Neural progenitor cell (in vitro differentiated cells): ENCODE measurements at regions not wholly inside any gene's neighbourhood (a gene's known extent, or its start where the extent isn't known, plus 50 kb on each side); places are given as distances from the start of the nearest gene placed in this dataset.

ENCODE experiments used
- DNase-seq: peaks from one replicate; pipeline ENCODE4 v3.0.0-alpha.2; 2016; ENCODE audit warnings: low spot score
- H2AFZ ChIP-seq: fragments of 200-600 bp; sonication (generic); replicated peaks from 2 replicates; pipeline ENCODE4 v1.6.1; 2016; ENCODE audit warnings: antibody characterized with exemption
- H3F3A ChIP-seq: fragments of 200-600 bp; sonication (generic); 2 replicates; pipeline ENCODE4 v1.6.1; 2016; ENCODE audit warnings: antibody characterized with exemption, low read depth
- H3K27ac ChIP-seq: fragments of 200-600 bp; sonication (generic); 2 replicates; pipeline ENCODE4 v1.5.1; 2016; ENCODE audit warnings: mild to moderate bottlenecking
- H3K27me3 ChIP-seq: fragments of 200-600 bp; sonication (generic); 2 replicates; pipeline ENCODE4 v1.6.1; 2016; ENCODE audit warnings: mild to moderate bottlenecking, moderate library complexity
- H3K36me3 ChIP-seq: fragments of 200-600 bp; sonication (generic); 2 replicates; pipeline ENCODE4 v1.5.1; 2016
- H3K4me1 ChIP-seq: fragments of 200-600 bp; sonication (generic); 2 replicates; pipeline ENCODE4 v1.6.1; 2016; ENCODE audit warnings: mixed run types
- H3K4me2 ChIP-seq: fragments of 200-600 bp; sonication (generic); 2 replicates; pipeline ENCODE4 v1.6.1; 2016
- H3K4me3 ChIP-seq: fragments of 200-600 bp; sonication (generic); 2 replicates; pipeline ENCODE4 v1.5.1; 2016
- H3K79me2 ChIP-seq: fragments of 200-600 bp; sonication (generic); 2 replicates; pipeline ENCODE4 v1.6.1; 2016; ENCODE audit warnings: low read depth
- H3K9ac ChIP-seq: fragments of 200-600 bp; sonication (generic); 2 replicates; pipeline ENCODE4 v1.6.1; 2016
- H3K9me3 ChIP-seq: fragments of 200-600 bp; sonication (generic); 2 replicates; pipeline ENCODE4 v1.5.1; 2016; ENCODE audit warnings: low read depth
- H4K20me1 ChIP-seq: fragments of 200-600 bp; sonication (generic); 2 replicates; pipeline ENCODE4 v1.6.1; 2016; ENCODE audit warnings: low read depth
- H3K27ac Mint-ChIP-seq: 3 replicates; pipeline ENCODE4 v1.8.0; 2021; ENCODE audit warnings: mixed read lengths
- H3K27me3 Mint-ChIP-seq: 2 replicates; pipeline ENCODE4 v1.8.0; 2022; ENCODE audit warnings: low read depth, mild to moderate bottlenecking, inconsistent platforms, moderate library complexity, mixed read lengths; ENCODE audit not compliant: insufficient read depth
- H3K36me3 Mint-ChIP-seq: 3 replicates; pipeline ENCODE4 v1.8.0; 2021; ENCODE audit warnings: mixed read lengths
- H3K4me1 Mint-ChIP-seq: 3 replicates; pipeline ENCODE4 v1.8.0; 2021; ENCODE audit warnings: mixed read lengths
- H3K4me3 Mint-ChIP-seq: 3 replicates; pipeline ENCODE4 v1.8.0; 2021; ENCODE audit warnings: mild to moderate bottlenecking, moderate library complexity, mixed read lengths
- H3K9me3 Mint-ChIP-seq: 3 replicates; pipeline ENCODE4 v1.8.0; 2020; ENCODE audit warnings: mixed read lengths
- EZH2 ChIP-seq: fragments of 200-600 bp; sonication (generic); IDR thresholded peaks from 2 replicates; pipeline ENCODE4 v1.6.1; 2017; ENCODE audit warnings: antibody characterized with exemption, mild to moderate bottlenecking, moderate library complexity
- EZH2phosphoT487 ChIP-seq: fragments of 200-600 bp; sonication (generic); IDR thresholded peaks from 2 replicates; pipeline ENCODE4 v1.6.1; 2017; ENCODE audit warnings: antibody characterized with exemption
- TF ChIP-seq, protein P1 (sequence below): fragments of 200-600 bp; sonication (generic); IDR thresholded peaks from 2 replicates; pipeline ENCODE4 v1.5.1; 2017; ENCODE audit warnings: antibody characterized with exemption, mild to moderate bottlenecking

DNA sequence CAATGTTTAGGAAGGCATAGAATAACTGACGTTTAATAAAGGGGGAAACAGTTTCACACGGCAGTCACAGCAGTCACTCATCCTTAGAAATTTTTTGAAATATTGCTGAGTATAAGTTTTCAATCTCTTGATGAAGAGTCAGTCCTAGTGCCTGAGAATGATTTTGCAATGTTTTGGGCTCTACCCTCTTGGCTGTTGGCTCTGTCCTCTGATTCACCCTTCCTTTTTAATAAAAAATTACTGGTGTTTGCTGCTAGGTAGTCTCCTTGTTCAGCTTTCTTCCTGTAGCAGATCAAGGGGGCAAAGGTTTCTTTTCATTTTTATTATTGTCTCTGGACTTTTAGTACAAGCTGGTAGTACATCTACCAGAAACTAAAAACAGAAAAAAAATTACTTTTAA lies 194.3 kb upstream of the ANO3 start:
- no peaks in the 10 kb centered on the region for H3K4me1 ChIP-seq
- H3K9me3 Mint-ChIP-seq: no peaks in the 10 kb centered on the region
- no peaks in the 10 kb centered on the region for H3K4me1 Mint-ChIP-seq
- no peak overlapping the region for H3K27ac ChIP-seq
- H3K4me3 Mint-ChIP-seq: no peak overlapping the region
- no peak overlapping the region for H2AFZ ChIP-seq
- H3F3A ChIP-seq: no peaks in the 10 kb centered on the region
- no peak overlapping the region for H3K27ac Mint-ChIP-seq
- no peak overlapping the region for H3K4me3 ChIP-seq
- no peak overlapping the region for H3K4me2 ChIP-seq
- H3K79me2 ChIP-seq: no peaks in the 10 kb centered on the region
- H3K9me3 ChIP-seq: no peaks in the 10 kb centered on the region
- no peak for TF ChIP-seq EZH2phosphoT487
- TF ChIP-seq, protein P1, sequence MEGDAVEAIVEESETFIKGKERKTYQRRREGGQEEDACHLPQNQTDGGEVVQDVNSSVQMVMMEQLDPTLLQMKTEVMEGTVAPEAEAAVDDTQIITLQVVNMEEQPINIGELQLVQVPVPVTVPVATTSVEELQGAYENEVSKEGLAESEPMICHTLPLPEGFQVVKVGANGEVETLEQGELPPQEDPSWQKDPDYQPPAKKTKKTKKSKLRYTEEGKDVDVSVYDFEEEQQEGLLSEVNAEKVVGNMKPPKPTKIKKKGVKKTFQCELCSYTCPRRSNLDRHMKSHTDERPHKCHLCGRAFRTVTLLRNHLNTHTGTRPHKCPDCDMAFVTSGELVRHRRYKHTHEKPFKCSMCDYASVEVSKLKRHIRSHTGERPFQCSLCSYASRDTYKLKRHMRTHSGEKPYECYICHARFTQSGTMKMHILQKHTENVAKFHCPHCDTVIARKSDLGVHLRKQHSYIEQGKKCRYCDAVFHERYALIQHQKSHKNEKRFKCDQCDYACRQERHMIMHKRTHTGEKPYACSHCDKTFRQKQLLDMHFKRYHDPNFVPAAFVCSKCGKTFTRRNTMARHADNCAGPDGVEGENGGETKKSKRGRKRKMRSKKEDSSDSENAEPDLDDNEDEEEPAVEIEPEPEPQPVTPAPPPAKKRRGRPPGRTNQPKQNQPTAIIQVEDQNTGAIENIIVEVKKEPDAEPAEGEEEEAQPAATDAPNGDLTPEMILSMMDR: no peak
- TF ChIP-seq EZH2: no peak
- H3K36me3 ChIP-seq: no peaks in the 10 kb centered on the region
- H3K36me3 Mint-ChIP-seq: no peaks in the 10 kb centered on the region
- no peaks in the 10 kb centered on the region for H4K20me1 ChIP-seq
- DNase-seq: no peak
- no peak overlapping the region for H3K9ac ChIP-seq
- H3K27me3 ChIP-seq: no peaks in the 10 kb centered on the region
- no peaks in the 10 kb centered on the region for H3K27me3 Mint-ChIP-seq

DNA sequence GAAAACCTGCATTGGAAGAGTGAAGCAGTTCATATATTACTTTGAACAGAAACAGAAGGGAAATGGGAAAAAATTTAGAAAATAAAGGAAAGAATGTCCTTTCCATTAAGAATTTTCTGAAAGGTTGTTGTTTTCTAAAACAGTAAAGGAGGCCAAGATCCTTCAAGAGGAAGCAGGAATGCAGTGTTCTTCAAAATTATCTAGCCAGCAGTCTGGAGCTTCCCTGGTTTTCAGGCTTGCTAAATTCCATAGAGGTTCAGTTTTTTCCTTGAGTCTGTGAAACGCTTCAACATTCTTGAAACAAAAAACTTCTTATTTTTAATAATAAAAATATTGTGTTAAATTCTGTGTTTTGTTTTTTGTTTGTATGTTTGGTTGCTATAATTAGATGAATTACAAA lies 189.0 kb upstream of the ANO3 start:
- Histone ChIP-seq H3K9ac (no peak overlapping the region), H3K4me3 (no peak overlapping the region), H3K27me3 (no peaks in the 10 kb centered on the region), H3K4me2 (no peak overlapping the region), H3F3A (no peaks in the 10 kb centered on the region), H3K9me3 (no peaks in the 10 kb centered on the region), H3K79me2 (no peaks in the 10 kb centered on the region), H2AFZ (no peak overlapping the region), H3K36me3 (no peaks in the 10 kb centered on the region), H4K20me1 (no peaks in the 10 kb centered on the region), H3K27ac (no peak overlapping the region), H3K4me1 (no peaks in the 10 kb centered on the region)
- DNase-seq: no peak
- Mint-ChIP-seq H3K27ac (no peak overlapping the region), H3K36me3 (no peaks in the 10 kb centered on the region), H3K9me3 (no peaks in the 10 kb centered on the region), H3K27me3 (no peaks in the 10 kb centered on the region), H3K4me3 (no peak overlapping the region), H3K4me1 (no peaks in the 10 kb centered on the region)
- TF ChIP-seq EZH2phosphoT487: no peak
- no peak for TF ChIP-seq EZH2

DNA sequence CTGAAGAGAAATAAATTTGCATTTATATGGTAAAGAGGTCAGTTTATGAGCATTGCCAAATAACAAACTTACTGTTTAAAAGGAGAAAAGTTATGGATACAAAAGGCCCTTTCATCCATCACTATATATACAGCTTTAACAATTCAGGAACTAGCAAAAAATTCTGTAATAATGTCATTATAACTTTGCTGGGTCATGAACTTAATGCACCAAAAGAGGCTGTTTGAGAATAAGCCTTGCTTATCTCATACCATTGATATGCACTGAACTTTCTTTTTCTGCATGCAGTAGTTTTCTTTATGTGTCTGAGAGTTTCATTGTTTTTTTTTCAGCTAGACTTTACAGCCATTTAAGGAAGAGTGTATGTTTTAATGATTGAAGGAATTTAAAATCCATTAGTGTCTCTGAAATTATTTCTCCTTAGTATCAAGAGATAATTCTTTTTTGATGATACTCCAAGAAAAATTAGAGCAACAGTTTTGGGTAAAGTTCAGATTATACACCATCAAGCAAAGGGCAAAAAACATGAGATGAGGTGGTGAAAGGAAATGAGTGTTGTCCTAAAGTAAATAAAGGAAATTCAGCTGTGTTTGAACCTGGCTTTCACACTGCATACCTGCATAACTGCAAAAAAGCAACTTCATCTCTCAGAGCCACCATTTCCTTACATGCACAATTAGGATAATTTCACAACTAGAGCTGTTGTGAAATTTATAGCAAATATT lies 188.2 kb upstream of the ANO3 start:
- Mint-ChIP-seq H3K9me3 (no peaks in the 10 kb centered on the region), H3K36me3 (no peaks in the 10 kb centered on the region), H3K27ac (no peak overlapping the region), H3K4me1 (no peaks in the 10 kb centered on the region), H3K27me3 (no peaks in the 10 kb centered on the region), H3K4me3 (no peak overlapping the region)
- H4K20me1 ChIP-seq: no peaks in the 10 kb centered on the region
- no peak overlapping the region for H3K4me3 ChIP-seq
- no peaks in the 10 kb centered on the region for H3F3A ChIP-seq
- no peaks in the 10 kb centered on the region for H3K79me2 ChIP-seq
- H3K36me3 ChIP-seq: no peaks in the 10 kb centered on the region
- H3K4me1 ChIP-seq: no peaks in the 10 kb centered on the region
- no peak overlapping the region for H2AFZ ChIP-seq
- no peaks in the 10 kb centered on the region for H3K27me3 ChIP-seq
- H3K27ac ChIP-seq: no peak overlapping the region
- no peak overlapping the region for H3K9ac ChIP-seq
- DNase-seq: no peak
- no peak overlapping the region for H3K4me2 ChIP-seq
- TF ChIP-seq EZH2phosphoT487 (no peak), EZH2 (no peak)
- TF ChIP-seq, protein P1: no peak
- H3K9me3 ChIP-seq: no peaks in the 10 kb centered on the region

DNA sequence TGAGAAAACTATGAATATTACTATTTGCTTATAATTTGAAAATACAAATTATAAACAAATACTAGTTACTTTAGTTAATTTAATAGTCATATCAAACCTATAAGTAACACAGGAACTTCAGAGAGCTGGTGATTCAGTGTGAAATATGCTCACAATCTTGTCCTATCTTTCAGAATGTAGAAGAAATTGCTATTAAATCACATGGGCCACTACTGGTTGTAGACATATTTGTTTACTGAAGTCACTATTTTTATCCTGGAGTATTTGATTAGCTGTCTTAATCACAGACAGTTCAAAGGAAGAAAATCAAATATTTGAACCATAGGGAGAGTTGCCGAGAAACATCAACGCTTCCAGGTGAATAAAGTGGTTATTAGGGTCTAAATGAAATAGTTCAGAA lies 187.6 kb upstream of the ANO3 start:
- Mint-ChIP-seq H3K4me3 (no peak overlapping the region), H3K4me1 (no peaks in the 10 kb centered on the region), H3K27ac (no peak overlapping the region), H3K27me3 (no peaks in the 10 kb centered on the region), H3K36me3 (no peaks in the 10 kb centered on the region), H3K9me3 (no peaks in the 10 kb centered on the region)
- H3K4me2 ChIP-seq: no peak overlapping the region
- DNase-seq: no peak
- H4K20me1 ChIP-seq: no peaks in the 10 kb centered on the region
- no peak overlapping the region for H3K4me3 ChIP-seq
- no peaks in the 10 kb centered on the region for H3F3A ChIP-seq
- H3K4me1 ChIP-seq: no peaks in the 10 kb centered on the region
- no peaks in the 10 kb centered on the region for H3K9me3 ChIP-seq
- no peak overlapping the region for H3K9ac ChIP-seq
- H2AFZ ChIP-seq: no peak overlapping the region
- TF ChIP-seq EZH2 (no peak), EZH2phosphoT487 (no peak)
- TF ChIP-seq, protein P1: no peak
- no peaks in the 10 kb centered on the region for H3K27me3 ChIP-seq
- H3K79me2 ChIP-seq: no peaks in the 10 kb centered on the region
- no peak overlapping the region for H3K27ac ChIP-seq
- H3K36me3 ChIP-seq: no peaks in the 10 kb centered on the region
